ENCODE measurements at regions not wholly inside any gene's neighbourhood (a gene's known extent, or its start where the extent isn't known, plus 50 kb on each side); places are given as distances from the start of the nearest gene placed in this dataset.

- no peaks in the 10 kb centered on the region for H3K27me3 ChIP-seq (ENCODE audit: insufficient read depth in 3 of 3, low read length in 2 of 3)
Measured at GRCh38 chr2:121831841-121832240, 76.4 kb downstream of the TSN start.

DNA sequence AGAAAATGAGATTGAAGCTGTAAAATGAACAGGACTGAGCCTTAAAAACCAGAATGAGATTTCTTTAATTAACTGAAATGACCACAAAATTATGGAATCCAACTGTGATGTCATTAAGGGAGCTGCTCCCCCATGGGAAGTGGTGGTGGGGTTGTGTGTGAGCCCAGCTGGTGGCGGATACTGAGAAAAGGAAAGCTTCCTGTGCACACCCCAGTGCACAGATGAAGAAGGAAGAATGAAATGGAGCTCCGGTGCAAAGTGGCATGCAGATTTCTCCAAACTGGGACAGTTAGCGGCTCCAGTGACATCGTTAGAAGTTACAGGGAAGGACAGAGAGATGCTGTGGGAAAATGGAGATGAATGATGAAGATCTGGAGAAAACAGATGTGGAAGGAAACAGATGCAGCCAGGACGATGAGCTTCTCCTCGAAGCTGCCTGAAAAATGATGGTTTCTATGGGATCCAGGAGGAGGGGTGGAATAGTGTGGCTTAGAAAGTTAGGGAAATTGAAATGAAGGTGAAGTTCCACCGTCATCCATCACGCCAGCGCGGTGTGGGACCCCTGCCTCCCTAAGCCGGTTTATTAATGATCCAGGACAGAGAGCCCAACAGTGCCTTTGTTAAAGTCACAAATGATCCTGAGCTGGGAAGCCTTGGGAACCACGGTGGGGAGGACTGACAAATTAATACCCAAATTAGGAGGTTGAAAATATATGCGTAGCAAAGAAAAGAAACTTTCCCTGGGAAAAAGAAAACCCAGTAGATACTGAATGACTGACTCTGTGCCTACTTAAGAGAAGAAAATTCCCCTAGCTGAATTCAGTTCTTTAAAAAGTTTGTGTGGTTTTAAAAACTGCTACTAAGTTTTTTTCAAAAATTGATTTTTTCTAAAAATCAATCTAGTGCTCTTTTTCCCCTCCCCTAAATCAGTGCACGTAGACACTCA is 77.2 kb downstream of the TSN start:
- intact Hi-C loops (cut with DNase I) = no loop called here
- ATAC-seq (peak in 1 of 4 donors; percentile 48), DNase-seq (no peak)
- Histone ChIP-seq H3K27me3 (ENCODE audit: insufficient read depth in 3 of 3, low read length in 2 of 3) (no peaks in the 10 kb centered on the region), H3K4me1 (no peaks in the 10 kb centered on the region), H3K36me3 (ENCODE audit: insufficient read depth in 1 of 2, low read depth in 1 of 2) (no peaks in the 10 kb centered on the region), H3K4me3 (no peak overlapping the region), H3K27ac (no peak overlapping the region), H3K9me3 (no peaks in the 10 kb centered on the region)
- TF ChIP-seq CTCF (IDR thresholded peaks at IDR 0.05) = no peak
- 68 to 72% (median 69%) methylated on average over 14 of the region's 14 CpGs for WGBS, 3 donors

More at GRCh38 chr2:121831841-121832240, 76.4 kb downstream of the TSN start:
- 37 to 56% (median 41%) methylated on average over 9 of the region's 9 CpGs for WGBS, 3 donors
- H3K4me3 ChIP-seq = no peak overlapping the region
- H3K9me3 ChIP-seq = no peaks in the 10 kb centered on the region
- H3K27ac ChIP-seq = no peak overlapping the region
- TF ChIP-seq CTCF (IDR thresholded peaks at IDR 0.05) = no peak
- intact Hi-C loops (cut with DNase I) = no loop called here
- no peaks in the 10 kb centered on the region for H3K36me3 ChIP-seq (ENCODE audit: insufficient read depth in 1 of 2, low read depth in 1 of 2)
- DNase-seq (peak; percentile 79 to 83), ATAC-seq (peak in 3 of 4 donors; percentile 61 to 82 (median 80))
- no peaks in the 10 kb centered on the region for H3K4me1 ChIP-seq

GRCh38 chr2:121833358-121833723 is 77.9 kb downstream of the TSN start:
- Histone ChIP-seq H3K9me3 (no peaks in the 10 kb centered on the region), H3K4me3 (no peak overlapping the region), H3K36me3 (ENCODE audit: insufficient read depth in 1 of 2, low read depth in 1 of 2) (no peaks in the 10 kb centered on the region), H3K4me1 (no peaks in the 10 kb centered on the region), H3K27me3 (ENCODE audit: insufficient read depth in 3 of 3, low read length in 2 of 3) (no peaks in the 10 kb centered on the region), H3K27ac (no peak overlapping the region)
- no peak for TF ChIP-seq CTCF (IDR thresholded peaks at IDR 0.05)
- intact Hi-C loops (cut with DNase I) = no loop called here
- no peak for ATAC-seq
- no peak for DNase-seq
- whole genome bisulfite sequencing, 3 donors = 74 to 82% (median 76%) methylated on average over 4 of the region's 4 CpGs

DNA sequence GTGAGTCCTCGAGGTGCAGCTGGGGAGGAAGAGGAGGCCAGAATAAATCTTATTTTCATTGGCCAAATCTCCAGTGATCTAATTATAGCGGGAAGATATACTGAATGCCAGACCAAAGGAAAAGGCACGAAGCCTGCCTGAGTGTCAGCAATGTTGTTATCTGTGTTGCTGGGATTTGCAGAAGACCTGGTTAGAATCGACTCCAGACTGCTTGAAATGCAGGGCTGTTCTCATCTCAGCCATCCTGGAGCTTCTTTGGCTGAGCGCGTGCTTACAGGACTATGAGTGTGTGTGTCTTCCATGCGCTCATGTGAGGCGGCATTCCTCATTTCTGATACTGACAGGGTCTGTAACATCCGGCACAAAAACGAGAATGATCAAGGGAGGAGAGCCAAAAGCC is 81.2 kb downstream of the TSN start:
- DNase-seq = no peak
- intact Hi-C loops (cut with DNase I) = no loop called here

More for the DNA sequence above, 81.2 kb downstream of the TSN start:
- Histone ChIP-seq H3K4me1 (no peaks in the 10 kb centered on the region), H3K9me3 (no peaks in the 10 kb centered on the region), H3K27me3 (ENCODE audit: insufficient read depth in 3 of 3, low read length in 2 of 3) (no peaks in the 10 kb centered on the region), H3K27ac (no peak overlapping the region), H3K4me3 (no peak overlapping the region), H3K36me3 (ENCODE audit: insufficient read depth in 1 of 2, low read depth in 1 of 2) (no peaks in the 10 kb centered on the region)
- WGBS, 3 donors = 55 to 68% (median 64%) methylated on average over 10 of the region's 10 CpGs
- ATAC-seq = no peak
- TF ChIP-seq CTCF (IDR thresholded peaks at IDR 0.05) = no peak
